CD4-positive, alpha-beta memory T cell (primary cell): ENCODE measurements at regions not wholly inside any gene's neighbourhood (a gene's known extent, or its start where the extent isn't known, plus 50 kb on each side); places are given as distances from the start of the nearest gene placed in this dataset.

Experiments
- CTCF ChIA-PET: fragments of 350-600 bp; sonication (Branson Sonifier 250); formaldehyde crosslinking; loops from one replicate; lab custom pipeline; 2021; ENCODE audit warnings: inconsistent platforms; ENCODE audit not compliant: partially characterized antibody; lab: Charles Lee
- POLR2A ChIA-PET: fragments of 350-600 bp; sonication (Branson Sonifier 250); formaldehyde crosslinking; loops from one replicate; lab custom pipeline; 2021; ENCODE audit not compliant: partially characterized antibody; lab: Charles Lee
- DNase-seq, 5 donors: peaks; one replicate each; pipeline versions ENCODE4 v3.0.0 to v3.0.0-alpha.2; 2020 to 2022; ENCODE audit warnings: mixed read lengths in 1 of 5
- H3K27ac ChIP-seq: one replicate; pipeline ENCODE4 v1.7.0; 2013; ENCODE audit warnings: low read depth, low read length
- H3K27me3 ChIP-seq: 2 replicates; pipeline ENCODE4 v1.7.0; 2013; ENCODE audit warnings: mild to moderate bottlenecking, low read length, moderate library complexity; ENCODE audit not compliant: insufficient read depth
- H3K36me3 ChIP-seq: 2 replicates; pipeline ENCODE4 v1.7.0; 2013; ENCODE audit warnings: mild to moderate bottlenecking, low read length, moderate library complexity; ENCODE audit not compliant: insufficient read depth
- H3K4me1 ChIP-seq: 2 replicates; pipeline ENCODE4 v1.7.0; 2013; ENCODE audit warnings: mild to moderate bottlenecking, low read length, moderate library complexity; ENCODE audit not compliant: insufficient read depth
- H3K4me3 ChIP-seq, 2 donors: one replicate each; pipeline ENCODE4 v1.7.0; 2013; ENCODE audit warnings: low read length in 2 of 2, mild to moderate bottlenecking in 1 of 2
- H3K9me3 ChIP-seq, 2 donors: one replicate each; pipeline ENCODE4 v1.7.0; 2013; ENCODE audit warnings: low read length in 2 of 2, control low read depth in 1 of 2; ENCODE audit not compliant: control insufficient read depth in 1 of 2
- H3K27ac Mint-ChIP-seq, 7 donors: one replicate each; pipeline ENCODE4 v1.8.0; 2020 to 2021; ENCODE audit warnings: mixed read lengths in 7 of 7, mild to moderate bottlenecking in 6 of 7, inconsistent platforms in 3 of 7, moderate library complexity in 3 of 7
- H3K27me3 Mint-ChIP-seq, 2 donors: one replicate each; pipeline ENCODE4 v1.8.0; 2020 to 2021; ENCODE audit warnings: mixed read lengths in 2 of 2
- H3K36me3 Mint-ChIP-seq, 2 donors: one replicate each; pipeline ENCODE4 v1.8.0; 2020 to 2021; ENCODE audit warnings: mixed read lengths in 2 of 2, inconsistent platforms in 1 of 2, mild to moderate bottlenecking in 1 of 2
- H3K4me1 Mint-ChIP-seq, 4 donors: one replicate each; pipeline ENCODE4 v1.8.0; 2020 to 2021; ENCODE audit warnings: mixed read lengths in 4 of 4, mild to moderate bottlenecking in 1 of 4
- H3K4me3 Mint-ChIP-seq, 8 donors: one replicate each; pipeline ENCODE4 v1.8.0; 2020 to 2021; ENCODE audit warnings: mixed read lengths in 8 of 8, mild to moderate bottlenecking in 7 of 8, moderate library complexity in 6 of 8, inconsistent platforms in 3 of 8
- H3K9me3 Mint-ChIP-seq, 8 donors: one replicate each; pipeline ENCODE4 v1.8.0; 2020 to 2021; ENCODE audit warnings: mixed read lengths in 8 of 8, mild to moderate bottlenecking in 5 of 8, inconsistent platforms in 3 of 8, moderate library complexity in 1 of 8
- intact Hi-C: fragments of 100-400 bp; cut with micrococcal nuclease; formaldehyde crosslinking; loops from one replicate; pipeline ENCODE4 v1.15.1; 2023

DNA sequence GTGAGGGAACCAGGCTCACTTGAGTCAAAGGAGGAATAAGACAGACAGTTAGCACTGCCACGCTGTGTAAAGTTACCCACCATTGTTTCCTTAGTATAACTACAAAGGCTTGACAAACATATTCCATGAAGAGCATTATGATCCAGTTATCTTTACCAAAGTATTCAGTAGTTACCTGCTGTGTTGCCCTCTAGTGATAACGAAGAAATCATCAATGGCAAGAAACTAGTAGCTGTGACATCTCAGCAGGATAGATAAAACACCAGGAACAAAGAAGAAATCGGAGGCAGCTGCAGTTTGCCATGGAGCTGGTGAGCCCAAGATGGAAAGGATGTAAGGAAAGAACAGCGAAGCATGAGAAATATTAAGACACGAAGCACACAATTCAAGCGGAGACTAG lies 215.3 kb upstream of the FSHR start:
- H3K4me3 ChIP-seq = no peak overlapping the region
- Mint-ChIP-seq H3K4me1 (no peaks in the 10 kb centered on the region), H3K36me3 (no peaks in the 10 kb centered on the region), H3K9me3 (peaks cover 0 to 8% (median 4%) of the 10 kb centered on the region in 8 donors), H3K4me3 (no peak overlapping the region), H3K27me3 (no peaks in the 10 kb centered on the region), H3K27ac (no peak overlapping the region)
- H3K27ac ChIP-seq = no peak overlapping the region
- ChIA-PET POLR2A (no interaction called here), CTCF (interaction anchor here (0.9 kb wide), 1 partner anchor 18 kb away, joined by 3 read pairs; no protein-coding TSS in a partner anchor)
- intact Hi-C loops = no loop called here
- H3K9me3 ChIP-seq = no peaks in the 10 kb centered on the region
- DNase-seq = no peak
- H3K4me1 ChIP-seq = no peaks in the 10 kb centered on the region
- no peaks in the 10 kb centered on the region for H3K27me3 ChIP-seq
- no peaks in the 10 kb centered on the region for H3K36me3 ChIP-seq

DNA sequence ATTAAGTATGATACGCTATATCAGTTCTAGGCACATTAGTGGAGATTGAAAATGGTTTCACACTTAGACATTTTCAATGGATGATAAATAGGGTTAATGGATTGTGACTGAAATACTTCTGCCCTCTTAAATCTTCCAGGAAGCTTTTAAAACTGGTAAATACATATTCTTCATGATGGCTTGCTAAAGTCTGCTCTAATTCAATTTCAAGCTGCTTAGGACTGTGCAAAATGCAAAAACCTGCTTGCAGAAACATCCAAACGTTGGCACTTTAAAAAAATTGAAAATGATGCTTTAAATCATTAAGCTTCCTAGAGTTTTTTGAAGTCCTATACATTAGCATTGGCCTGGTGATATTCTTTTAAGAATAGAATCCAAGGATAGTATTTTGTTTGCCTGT lies 214.8 kb upstream of the FSHR start:
- no peak overlapping the region for H3K4me3 Mint-ChIP-seq
- no peak for DNase-seq
- ChIA-PET CTCF (no interaction called here), POLR2A (no interaction called here)
- no peaks in the 10 kb centered on the region for H3K27me3 Mint-ChIP-seq
- no peaks in the 10 kb centered on the region for H3K36me3 ChIP-seq
- H3K4me1 Mint-ChIP-seq = no peaks in the 10 kb centered on the region
- no peak overlapping the region for H3K27ac Mint-ChIP-seq
- H3K27me3 ChIP-seq = no peaks in the 10 kb centered on the region
- H3K4me3 ChIP-seq = no peak overlapping the region
- intact Hi-C loops = no loop called here
- H3K9me3 ChIP-seq = no peaks in the 10 kb centered on the region
- H3K36me3 Mint-ChIP-seq = no peaks in the 10 kb centered on the region
- H3K27ac ChIP-seq = no peak overlapping the region
- no peaks in the 10 kb centered on the region for H3K4me1 ChIP-seq
- H3K9me3 Mint-ChIP-seq = peaks cover 0 to 6% (median 2%) of the 10 kb centered on the region in 8 donors

DNA sequence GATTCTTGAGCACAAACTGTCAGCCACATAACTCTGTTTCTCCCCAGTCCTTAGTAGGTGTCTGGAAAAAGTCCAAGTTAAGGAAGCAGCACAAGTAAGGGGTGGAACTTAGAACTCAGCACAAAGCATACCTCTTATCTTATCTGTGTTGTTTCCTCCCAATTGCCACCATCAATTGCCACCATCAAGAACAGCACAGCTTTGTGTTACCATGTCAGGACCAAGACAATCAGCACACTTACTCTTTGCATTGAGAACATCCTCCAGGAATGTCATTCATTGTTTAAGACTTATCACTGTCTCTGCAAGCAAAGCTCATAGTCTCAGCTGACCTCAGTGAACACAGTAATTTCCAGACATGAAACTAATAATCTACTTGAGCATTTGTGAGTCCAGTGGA lies 212.7 kb upstream of the FSHR start:
- H3K4me1 Mint-ChIP-seq = no peaks in the 10 kb centered on the region
- Histone ChIP-seq H3K27ac (no peak overlapping the region), H3K27me3 (no peaks in the 10 kb centered on the region), H3K4me1 (no peaks in the 10 kb centered on the region), H3K9me3 (no peaks in the 10 kb centered on the region), H3K4me3 (no peak overlapping the region), H3K36me3 (no peaks in the 10 kb centered on the region)
- no peak overlapping the region for H3K4me3 Mint-ChIP-seq
- H3K27me3 Mint-ChIP-seq = no peaks in the 10 kb centered on the region
- no peaks in the 10 kb centered on the region for H3K36me3 Mint-ChIP-seq
- DNase-seq = no peak
- ChIA-PET POLR2A (no interaction called here), CTCF (no interaction called here)
- H3K9me3 Mint-ChIP-seq = peaks cover 0 to 10% (median 2%) of the 10 kb centered on the region in 8 donors
- H3K27ac Mint-ChIP-seq = no peak overlapping the region
- intact Hi-C loops = no loop called here

DNA sequence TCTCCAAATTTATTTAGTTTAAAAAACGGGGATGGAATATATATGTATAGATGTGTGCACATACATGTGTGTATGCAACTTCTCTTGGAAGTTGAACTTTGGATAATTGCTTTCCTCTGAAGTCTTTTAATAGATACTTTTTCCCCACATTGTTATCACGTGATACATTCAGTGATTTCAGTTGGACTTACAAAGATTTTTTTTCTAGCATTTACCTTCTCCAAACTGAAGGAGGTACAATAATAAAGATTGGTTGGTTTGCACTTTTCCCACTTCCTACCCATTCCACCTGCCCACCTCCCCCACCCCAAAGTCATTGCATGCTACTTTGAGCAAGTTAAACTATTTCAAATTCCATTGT lies 206.1 kb upstream of the FSHR start:
- Histone ChIP-seq H3K4me3 (no peak overlapping the region), H3K36me3 (no peaks in the 10 kb centered on the region), H3K9me3 (no peaks in the 10 kb centered on the region), H3K27ac (no peak overlapping the region), H3K4me1 (no peaks in the 10 kb centered on the region), H3K27me3 (no peaks in the 10 kb centered on the region)
- Mint-ChIP-seq H3K27me3 (no peaks in the 10 kb centered on the region), H3K4me3 (no peak overlapping the region), H3K27ac (no peak overlapping the region), H3K9me3 (peaks cover 0 to 17% (median 8%) of the 10 kb centered on the region in 8 donors), H3K4me1 (no peaks in the 10 kb centered on the region), H3K36me3 (no peaks in the 10 kb centered on the region)
- intact Hi-C loops = no loop called here
- no peak for DNase-seq
- POLR2A ChIA-PET = no interaction called here
- CTCF ChIA-PET = no interaction called here

DNA sequence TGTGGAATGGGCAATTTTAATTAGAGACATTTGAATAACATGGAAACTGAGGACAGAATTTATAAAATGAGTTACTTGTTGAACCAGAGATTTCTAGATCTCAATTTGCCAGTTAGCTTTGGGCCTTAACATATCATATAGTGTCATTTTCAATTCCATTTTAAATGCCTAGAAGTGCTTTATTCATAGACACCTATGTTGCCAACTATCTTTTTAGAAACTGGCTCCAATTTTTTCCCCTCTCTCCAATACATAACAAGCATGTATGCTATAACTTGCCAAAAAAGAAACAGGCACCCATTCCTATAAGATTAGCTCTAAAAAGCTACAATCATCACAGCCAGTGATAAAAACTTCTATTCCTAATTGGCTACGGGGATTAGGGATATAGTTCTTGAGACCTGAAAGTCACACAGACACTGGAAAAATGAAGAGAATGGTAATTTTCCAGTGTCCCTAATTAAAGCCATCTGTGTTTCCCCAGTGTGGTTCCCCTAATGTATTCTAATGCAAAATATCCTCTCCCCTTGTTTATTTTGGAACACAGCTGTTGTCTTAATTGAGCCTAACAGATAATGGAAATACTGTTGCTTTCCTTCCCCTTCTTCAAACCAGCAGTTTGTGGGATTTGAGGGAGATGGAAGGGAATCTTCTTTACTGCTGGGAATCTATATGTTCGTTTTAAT lies 205.5 kb upstream of the FSHR start:
- intact Hi-C loops = no loop called here
- Histone ChIP-seq H3K27me3 (no peaks in the 10 kb centered on the region), H3K9me3 (no peaks in the 10 kb centered on the region), H3K4me1 (no peaks in the 10 kb centered on the region), H3K27ac (no peak overlapping the region), H3K36me3 (no peaks in the 10 kb centered on the region), H3K4me3 (no peak overlapping the region)
- CTCF ChIA-PET = no interaction called here
- no peaks in the 10 kb centered on the region for H3K36me3 Mint-ChIP-seq
- no peaks in the 10 kb centered on the region for H3K27me3 Mint-ChIP-seq
- H3K9me3 Mint-ChIP-seq = peaks cover 0 to 17% (median 8%) of the 10 kb centered on the region in 8 donors
- DNase-seq = no peak
- no peak overlapping the region for H3K4me3 Mint-ChIP-seq
- POLR2A ChIA-PET = no interaction called here
- no peak overlapping the region for H3K27ac Mint-ChIP-seq
- H3K4me1 Mint-ChIP-seq = no peaks in the 10 kb centered on the region

DNA sequence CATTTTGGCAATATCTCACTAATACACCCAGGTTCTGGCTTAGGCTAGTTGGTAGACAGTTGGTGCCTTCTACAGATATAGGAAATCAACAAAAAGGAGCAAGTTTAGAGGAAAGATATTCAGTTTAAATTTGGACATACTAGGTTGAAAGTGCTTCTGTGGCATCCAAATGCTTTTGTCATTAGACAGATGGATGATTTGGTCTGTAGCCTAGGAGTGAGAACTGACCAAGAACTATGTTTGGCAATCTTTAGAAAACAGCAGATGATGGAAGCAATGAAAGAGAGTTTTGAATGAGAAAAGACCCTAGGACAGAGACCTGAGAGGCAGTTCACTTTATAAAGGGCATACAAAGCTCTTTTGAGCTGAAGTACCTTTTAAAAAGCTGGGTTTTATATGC lies 201.3 kb upstream of the FSHR start:
- Histone ChIP-seq H3K27me3 (no peaks in the 10 kb centered on the region), H3K4me1 (no peaks in the 10 kb centered on the region), H3K27ac (no peak overlapping the region), H3K9me3 (no peaks in the 10 kb centered on the region), H3K36me3 (no peaks in the 10 kb centered on the region), H3K4me3 (no peak overlapping the region)
- CTCF ChIA-PET = no interaction called here
- DNase-seq = no peak
- H3K27me3 Mint-ChIP-seq = no peaks in the 10 kb centered on the region
- H3K27ac Mint-ChIP-seq = no peak overlapping the region
- H3K4me3 Mint-ChIP-seq = no peak overlapping the region
- POLR2A ChIA-PET = no interaction called here
- peaks cover 0 to 15% (median 9%) of the 10 kb centered on the region in 8 donors for H3K9me3 Mint-ChIP-seq
- no peaks in the 10 kb centered on the region for H3K4me1 Mint-ChIP-seq
- H3K36me3 Mint-ChIP-seq = no peaks in the 10 kb centered on the region
- intact Hi-C loops = no loop called here

DNA sequence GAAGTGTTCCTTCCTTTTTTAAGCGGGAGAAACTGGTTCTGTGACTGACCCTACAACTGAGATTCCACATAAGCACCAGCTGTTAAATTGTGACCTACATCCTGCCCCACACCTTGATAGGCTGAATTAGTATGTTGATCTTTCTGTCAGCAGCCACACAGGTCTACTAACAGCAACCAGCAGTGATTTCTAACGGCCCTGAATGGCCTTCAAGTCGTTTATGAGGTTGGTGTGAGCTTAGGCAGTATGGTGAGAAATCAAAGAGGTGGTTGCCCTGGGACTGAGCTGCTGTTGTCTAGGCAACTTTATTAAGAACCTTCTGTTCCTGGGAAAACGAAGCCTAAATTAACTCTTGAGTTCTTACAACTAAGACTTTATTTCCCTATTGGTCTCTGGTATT lies 197.2 kb upstream of the FSHR start:
- CTCF ChIA-PET = no interaction called here
- intact Hi-C loops = no loop called here
- H3K9me3 Mint-ChIP-seq = peaks cover 2 to 10% (median 6%) of the 10 kb centered on the region in 8 donors

More for the DNA sequence above, 197.2 kb upstream of the FSHR start:
- Histone ChIP-seq H3K4me3 (no peak overlapping the region), H3K36me3 (no peaks in the 10 kb centered on the region), H3K4me1 (no peaks in the 10 kb centered on the region), H3K27me3 (no peaks in the 10 kb centered on the region), H3K27ac (no peak overlapping the region), H3K9me3 (no peaks in the 10 kb centered on the region)
- Mint-ChIP-seq H3K27ac (no peak overlapping the region), H3K4me1 (no peaks in the 10 kb centered on the region), H3K27me3 (no peaks in the 10 kb centered on the region), H3K4me3 (no peak overlapping the region), H3K36me3 (no peaks in the 10 kb centered on the region)
- DNase-seq = no peak
- POLR2A ChIA-PET = no interaction called here
